Ishikawa (cell line): ENCODE measurements at regions not wholly inside any gene's neighbourhood (a gene's known extent, or its start where the extent isn't known, plus 50 kb on each side); places are given as distances from the start of the nearest gene placed in this dataset.

ENCODE experiments used
- EGR1 ChIP-seq: IDR thresholded peaks from 2 replicates; pipeline ENCODE4 v1.6.1; 2012
- EP300 ChIP-seq: IDR thresholded peaks from 2 replicates; pipeline ENCODE4 v1.6.1; 2012; ENCODE audit warnings: borderline replicate concordance
- FOXM1 ChIP-seq: IDR thresholded peaks from 2 replicates; pipeline ENCODE4 v1.6.1; 2012; ENCODE audit warnings: low read depth, borderline replicate concordance
- NFIC ChIP-seq: IDR thresholded peaks from 2 replicates; pipeline ENCODE4 v1.6.1; 2012
- RAD21 ChIP-seq: IDR thresholded peaks from 2 replicates; pipeline ENCODE4 v1.6.1; 2012; ENCODE audit warnings: low read depth
- REST ChIP-seq: IDR thresholded peaks from 2 replicates; pipeline ENCODE4 v1.6.1; 2012; ENCODE audit warnings: low read depth, mild to moderate bottlenecking
- TAF1 ChIP-seq: IDR thresholded peaks from 2 replicates; pipeline ENCODE4 v1.6.1; 2012; ENCODE audit warnings: low read depth, mild to moderate bottlenecking
- TEAD4 ChIP-seq: IDR thresholded peaks from 2 replicates; pipeline ENCODE4 v1.6.1; 2012
- YY1 ChIP-seq: IDR thresholded peaks from 2 replicates; pipeline ENCODE4 v1.6.1; 2012; ENCODE audit warnings: low read depth
- ZBTB7A ChIP-seq: IDR thresholded peaks from 2 replicates; pipeline ENCODE4 v1.6.1; 2012; ENCODE audit warnings: low read depth

GRCh38 chr5:163579729-163580128 is 74.3 kb downstream of the MAT2B start:
- TF ChIP-seq REST (no peak), TAF1 (no peak), NFIC (no peak), ZBTB7A (no peak), FOXM1 (no peak), RAD21 (no peak), TEAD4 (no peak), EGR1 (no peak), EP300 (no peak), YY1 (no peak)
